Neural cell (in vitro differentiated cells): ENCODE measurements at regions not wholly inside any gene's neighbourhood (a gene's known extent, or its start where the extent isn't known, plus 50 kb on each side); places are given as distances from the start of the nearest gene placed in this dataset.

ENCODE experiments used
- H2AFZ ChIP-seq: fragments of 200-600, 300-800 bp; sonication (generic), shearing (Covaris generic); 2 replicates; pipeline ENCODE4 v1.6.0; 2014; ENCODE audit warnings: low read depth, mild to moderate bottlenecking, antibody characterized with exemption, low read length, moderate library complexity
- H3F3A ChIP-seq: fragments of 200-600 bp; shearing (Covaris generic); 2 replicates; pipeline ENCODE4 v1.6.1; 2016; ENCODE audit warnings: mild to moderate bottlenecking, moderate library complexity, mixed read lengths, antibody characterized with exemption, low read length; ENCODE audit not compliant: insufficient read depth, poor library complexity, severe bottlenecking
- H3K27ac ChIP-seq: fragments of 200-600, 300-800 bp; sonication (generic), shearing (Covaris generic); 2 replicates; pipeline ENCODE4 v1.5.1; 2014; ENCODE audit warnings: mild to moderate bottlenecking, low read length, moderate library complexity
- H3K27me3 ChIP-seq: fragments of 300-800, 200-600 bp; sonication (generic), shearing (Covaris generic); 2 replicates; pipeline ENCODE4 v1.6.0; 2014; ENCODE audit warnings: mild to moderate bottlenecking, low read depth, low read length, moderate library complexity; ENCODE audit not compliant: insufficient read depth
- H3K36me3 ChIP-seq: fragments of 300-800, 200-600 bp; sonication (generic), shearing (Covaris generic); 2 replicates; pipeline ENCODE4 v1.5.1; 2014; ENCODE audit warnings: mild to moderate bottlenecking, antibody characterized with exemption, low read length, moderate library complexity; ENCODE audit not compliant: insufficient read depth
- H3K4me2 ChIP-seq: fragments of 300-800, 200-600 bp; sonication (generic), shearing (Covaris generic); 2 replicates; pipeline ENCODE4 v1.6.0; 2014; ENCODE audit warnings: mild to moderate bottlenecking, low read length
- H3K4me3 ChIP-seq: fragments of 300-800, 200-600 bp; sonication (generic), shearing (Covaris generic); 2 replicates; pipeline ENCODE4 v1.5.1; 2014; ENCODE audit warnings: mild to moderate bottlenecking, low read length, moderate library complexity
- H3K79me2 ChIP-seq: fragments of 200-600 bp; shearing (Covaris generic); replicated peaks from 2 replicates; pipeline ENCODE4 v1.6.0; 2014; ENCODE audit warnings: mild to moderate bottlenecking, low read length, moderate library complexity; ENCODE audit not compliant: insufficient read depth
- H3K9ac ChIP-seq: fragments of 300-800, 200-600 bp; sonication (generic), shearing (Covaris generic); 2 replicates; pipeline ENCODE4 v1.6.1; 2016; ENCODE audit warnings: mild to moderate bottlenecking, low read length, mixed read lengths
- H3K9me2 ChIP-seq: fragments of 200-600 bp; shearing (Covaris generic); 2 replicates; pipeline ENCODE4 v1.6.1; 2016; ENCODE audit warnings: mild to moderate bottlenecking, low read length, mixed read lengths; ENCODE audit not compliant: insufficient read depth
- H3K9me3 ChIP-seq: fragments of 200-600, 300-800 bp; sonication (generic), shearing (Covaris generic); 2 replicates; pipeline ENCODE4 v1.6.1; 2016; ENCODE audit warnings: mild to moderate bottlenecking, mixed run types, low read length, moderate library complexity, mixed read lengths
- H4K20me1 ChIP-seq: fragments of 200-600 bp; shearing (Covaris generic); 2 replicates; pipeline ENCODE4 v1.6.1; 2016; ENCODE audit warnings: mild to moderate bottlenecking, mixed run types; ENCODE audit not compliant: insufficient read depth
- CTCF ChIP-seq: fragments of 450-650 bp; IDR thresholded peaks from 2 replicates; pipeline ENCODE4 v1.5.1; 2014; ENCODE audit warnings: antibody characterized with exemption, mild to moderate bottlenecking, moderate library complexity; ENCODE audit not compliant: poor library complexity, severe bottlenecking
- EP300 ChIP-seq: fragments of 450-650 bp; conservative IDR thresholded peaks from 2 replicates; pipeline ENCODE4 v1.6.1; 2014; ENCODE audit warnings: antibody characterized with exemption, mild to moderate bottlenecking, moderate library complexity; ENCODE audit not compliant: poor library complexity, severe bottlenecking
- EZH2 ChIP-seq: fragments of 200-600, 300-800 bp; shearing (Covaris generic), sonication (generic); IDR thresholded peaks from 2 replicates; pipeline ENCODE4 v1.6.1; 2014; ENCODE audit warnings: antibody characterized with exemption, low read length, borderline replicate concordance, mild to moderate bottlenecking; ENCODE audit not compliant: insufficient read depth, poor library complexity, severe bottlenecking
- MXI1 ChIP-seq: fragments of 450-650 bp; conservative IDR thresholded peaks from 2 replicates; pipeline ENCODE4 v1.6.1; 2014; ENCODE audit warnings: antibody characterized with exemption, mild to moderate bottlenecking; ENCODE audit not compliant: poor library complexity, severe bottlenecking
- POLR2AphosphoS5 ChIP-seq: IDR thresholded peaks from 2 replicates; pipeline ENCODE4 v1.6.1; 2012
- RAD21 ChIP-seq: fragments of 450-650 bp; conservative IDR thresholded peaks from 2 replicates; pipeline ENCODE4 v1.6.1; 2014; ENCODE audit warnings: antibody characterized with exemption, mild to moderate bottlenecking, moderate library complexity
- REST ChIP-seq: IDR thresholded peaks from 2 replicates; pipeline ENCODE4 v1.6.1; 2012; ENCODE audit warnings: borderline replicate concordance
- SMC3 ChIP-seq: fragments of 450-650 bp; conservative IDR thresholded peaks from 2 replicates; pipeline ENCODE4 v1.6.1; 2014; ENCODE audit warnings: antibody characterized with exemption, mild to moderate bottlenecking, moderate library complexity; ENCODE audit not compliant: poor library complexity
- TAF1 ChIP-seq: IDR thresholded peaks from 2 replicates; pipeline ENCODE4 v1.6.1; 2012; ENCODE audit warnings: low read depth

- H3K9ac ChIP-seq, result no peak overlapping the region
- no peak overlapping the region for H3K27ac ChIP-seq
- H3K4me3 ChIP-seq, result no peak overlapping the region
- TF ChIP-seq MXI1, result no peak
- TF ChIP-seq CTCF, result peak; percentile 69
- peak; percentile 69 for TF ChIP-seq RAD21
- peak; percentile 73 for TF ChIP-seq SMC3
- TF ChIP-seq POLR2AphosphoS5, result no peak
- no peak overlapping the region for H2AFZ ChIP-seq
- H3K36me3 ChIP-seq, result no peaks in the 10 kb centered on the region
- H3K9me3 ChIP-seq, result no peaks in the 10 kb centered on the region
- no peak overlapping the region for H3K4me2 ChIP-seq
- H4K20me1 ChIP-seq, result no peaks in the 10 kb centered on the region
- H3F3A ChIP-seq, result no peaks in the 10 kb centered on the region
- no peaks in the 10 kb centered on the region for H3K79me2 ChIP-seq
- no peaks in the 10 kb centered on the region for H3K9me2 ChIP-seq
- no peaks in the 10 kb centered on the region for H3K27me3 ChIP-seq
Measured at GRCh38 chr11:30143098-30143705, 87.6 kb upstream of the FSHB start.

- Histone ChIP-seq H3K27me3 (no peaks in the 10 kb centered on the region), H3K36me3 (no peaks in the 10 kb centered on the region), H3F3A (no peaks in the 10 kb centered on the region), H3K4me3 (no peak overlapping the region), H3K9ac (no peak overlapping the region), H3K9me3 (no peaks in the 10 kb centered on the region), H2AFZ (no peak overlapping the region), H3K9me2 (no peaks in the 10 kb centered on the region), H3K79me2 (no peaks in the 10 kb centered on the region), H3K27ac (no peak overlapping the region), H3K4me2 (no peak overlapping the region), H4K20me1 (no peaks in the 10 kb centered on the region)
- TF ChIP-seq SMC3 (no peak), TAF1 (no peak), REST (no peak), EP300 (no peak)
Measured at GRCh38 chr11:30147293-30147692, 83.5 kb upstream of the FSHB start.

DNA sequence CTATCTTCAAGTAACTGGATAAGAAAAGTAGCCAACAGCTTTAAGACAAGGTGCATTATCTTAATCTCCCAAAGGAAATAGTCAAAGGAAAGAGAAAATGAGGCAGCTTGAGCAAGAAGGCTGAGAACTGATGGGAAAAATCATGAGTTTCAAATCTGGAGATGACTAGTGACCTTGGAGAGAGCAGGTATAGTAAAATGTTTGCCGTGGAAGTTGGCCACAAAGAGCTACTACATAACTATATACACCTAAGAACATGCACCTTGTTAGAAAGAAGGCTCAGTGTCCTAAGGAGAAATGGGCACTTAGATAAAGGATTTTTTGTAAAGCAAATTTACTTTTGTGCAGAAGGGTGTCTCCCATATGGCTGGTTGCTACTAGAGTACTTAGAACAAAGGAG lies 80.8 kb upstream of the FSHB start:
- no peaks in the 10 kb centered on the region for H3K36me3 ChIP-seq
- H3K79me2 ChIP-seq, result no peaks in the 10 kb centered on the region
- H3K4me3 ChIP-seq, result no peak overlapping the region
- H3K9me3 ChIP-seq, result no peaks in the 10 kb centered on the region
- no peaks in the 10 kb centered on the region for H3K27me3 ChIP-seq
- no peaks in the 10 kb centered on the region for H3K9me2 ChIP-seq
- H3K27ac ChIP-seq, result no peak overlapping the region
- H3K4me2 ChIP-seq, result no peak overlapping the region
- no peaks in the 10 kb centered on the region for H4K20me1 ChIP-seq
- H2AFZ ChIP-seq, result no peak overlapping the region
- TF ChIP-seq MXI1, result no peak
- no peak for TF ChIP-seq REST
- TF ChIP-seq TAF1, result no peak
- no peak for TF ChIP-seq POLR2AphosphoS5
- TF ChIP-seq EP300, result no peak
- TF ChIP-seq CTCF, result no peak
- TF ChIP-seq EZH2, result no peak
- TF ChIP-seq RAD21, result no peak
- no peak for TF ChIP-seq SMC3
- H3K9ac ChIP-seq, result no peak overlapping the region
- no peaks in the 10 kb centered on the region for H3F3A ChIP-seq
